GM11168 (cell line): ENCODE measurements at regions not wholly inside any gene's neighbourhood (a gene's known extent, or its start where the extent isn't known, plus 50 kb on each side); places are given as distances from the start of the nearest gene placed in this dataset.

Experiments
- in situ Hi-C: fragments of 300-500 bp; cut with MboI; formaldehyde crosslinking; loops from one replicate; pipeline ENCODE4 v1.12.0; 2022; ENCODE audit warnings: low sequenced_read_pairs; ENCODE audit not compliant: unreplicated experiment

DNA sequence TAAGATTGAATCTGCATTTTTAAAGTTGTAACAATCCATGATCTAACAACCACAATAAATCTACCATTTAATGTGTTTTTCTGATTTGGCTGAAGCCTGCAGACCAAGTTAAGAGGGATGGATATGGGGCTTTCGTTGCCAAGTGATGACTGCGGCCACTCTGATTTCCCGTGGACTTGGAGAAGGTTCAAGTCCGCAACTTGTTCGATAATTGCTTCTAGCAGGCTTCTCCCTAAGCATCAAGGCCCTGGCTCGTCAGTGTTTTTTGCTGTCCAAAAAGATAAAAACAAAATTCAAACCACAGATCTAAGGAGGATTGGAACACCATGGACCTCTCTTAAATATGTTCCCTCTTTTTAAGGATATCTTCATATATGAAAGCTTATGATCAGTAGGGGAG lies 256.6 kb downstream of the CNTN3 start:
- in situ Hi-C loops: no loop called here

DNA sequence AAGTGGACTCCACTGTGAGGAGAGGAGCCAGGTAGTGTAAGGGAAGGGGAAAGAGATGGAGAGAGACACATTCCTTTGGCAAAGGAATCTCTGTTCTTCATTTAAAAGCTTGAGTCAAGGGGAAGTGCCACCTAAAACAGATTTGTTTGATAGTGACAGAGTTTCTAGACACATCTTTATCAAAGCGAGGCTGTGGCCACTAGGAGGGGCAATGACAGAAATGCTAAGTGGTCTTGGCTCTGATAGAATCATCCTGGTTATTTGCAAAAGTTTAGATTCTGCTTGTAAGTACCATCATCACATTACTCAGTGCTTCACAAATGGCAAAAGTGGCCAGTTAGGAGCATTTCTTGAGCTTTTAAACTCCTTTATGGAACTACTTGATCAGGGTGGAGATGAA lies 261.4 kb downstream of the CNTN3 start:
- in situ Hi-C loops: no loop called here

DNA sequence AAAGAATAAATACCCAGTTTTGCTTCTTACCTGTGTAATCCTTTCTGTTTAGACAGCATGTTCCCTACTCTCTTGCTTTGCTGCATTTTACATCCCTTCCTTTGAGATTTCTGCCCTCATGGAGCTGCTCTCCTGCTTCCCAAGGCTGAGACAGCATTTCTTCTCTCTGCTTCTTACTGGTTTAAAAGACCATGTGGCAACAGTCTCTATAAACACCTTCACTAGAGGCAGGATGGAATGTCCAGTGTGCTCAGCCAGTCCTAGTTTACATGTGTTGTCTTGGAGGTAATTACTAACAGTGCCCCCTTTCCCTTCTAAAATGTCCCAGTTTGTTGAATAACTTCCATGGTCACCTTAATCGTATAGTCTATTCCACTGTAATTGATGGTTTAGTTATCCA lies 262.3 kb downstream of the CNTN3 start:
- in situ Hi-C loops: no loop called here

DNA sequence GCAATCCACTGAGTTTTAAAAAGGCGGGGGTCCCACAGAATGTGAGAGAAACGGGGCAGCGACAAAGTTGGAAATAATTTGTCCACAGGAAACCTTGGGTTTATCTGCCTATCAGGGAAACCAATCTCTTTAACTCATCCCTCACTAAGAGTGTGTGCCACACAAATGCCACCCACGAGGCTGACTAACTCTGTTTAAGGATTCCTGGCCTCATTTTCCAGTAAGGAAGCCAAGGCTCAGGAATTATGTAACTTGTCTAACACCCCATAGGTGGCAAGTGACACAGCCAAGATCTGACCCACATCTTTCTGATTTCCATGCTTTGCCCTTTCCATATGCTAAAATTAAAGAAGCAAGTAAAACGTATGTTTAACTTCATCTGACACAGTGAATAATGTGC lies 263.2 kb downstream of the CNTN3 start:
- in situ Hi-C loops: no loop called here

DNA sequence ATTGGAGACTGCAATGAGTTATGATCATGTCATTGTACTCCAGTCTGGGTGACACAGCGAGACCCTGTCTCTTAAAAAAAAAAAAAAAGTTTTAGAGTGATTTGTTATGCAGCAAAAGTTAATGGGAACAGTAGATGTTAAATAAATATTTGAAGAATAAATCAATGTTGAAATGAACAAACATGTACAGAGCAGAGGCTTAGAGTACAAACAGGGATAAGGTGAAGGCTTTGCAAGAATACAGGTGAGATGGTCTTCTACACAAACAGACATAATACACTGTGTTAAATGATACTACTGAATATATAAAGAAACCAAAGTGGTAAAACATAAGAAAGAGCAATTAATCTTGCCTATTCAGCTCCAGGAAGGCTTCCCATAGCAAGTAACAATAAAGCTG lies 265.4 kb downstream of the CNTN3 start:
- in situ Hi-C loops: no loop called here

DNA sequence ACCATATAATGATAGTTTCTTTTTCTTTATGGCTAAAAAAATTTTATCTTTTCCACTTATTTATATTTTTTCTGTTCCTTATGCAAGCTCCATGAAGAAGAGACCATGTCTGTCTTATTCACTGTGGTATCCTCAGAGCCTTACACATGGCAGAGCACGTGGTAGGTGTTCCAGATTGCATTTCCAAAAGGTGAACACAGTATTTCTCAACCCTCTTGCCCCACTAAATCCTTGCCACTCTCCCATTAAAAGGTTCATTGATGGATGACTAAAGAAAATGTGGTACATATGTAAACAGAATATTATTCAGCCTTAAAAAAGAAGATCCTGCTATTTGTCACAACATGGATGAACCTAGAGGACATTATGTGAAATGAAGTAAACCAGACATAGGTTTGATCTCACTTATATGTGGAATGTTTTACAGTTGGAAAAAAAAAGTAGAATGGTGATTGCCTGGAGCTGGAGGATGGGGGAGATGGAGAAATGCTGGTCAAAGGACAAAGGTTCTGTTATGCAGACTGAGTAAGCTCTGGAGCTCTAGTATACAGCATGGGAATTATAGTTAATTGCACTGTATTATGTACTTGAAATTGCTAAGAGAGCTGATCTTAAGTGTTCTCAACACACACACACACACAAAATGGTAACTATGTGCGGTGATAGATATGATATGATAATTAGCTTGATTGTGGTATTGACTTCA lies 266.7 kb downstream of the CNTN3 start:
- in situ Hi-C loops: no loop called here

DNA sequence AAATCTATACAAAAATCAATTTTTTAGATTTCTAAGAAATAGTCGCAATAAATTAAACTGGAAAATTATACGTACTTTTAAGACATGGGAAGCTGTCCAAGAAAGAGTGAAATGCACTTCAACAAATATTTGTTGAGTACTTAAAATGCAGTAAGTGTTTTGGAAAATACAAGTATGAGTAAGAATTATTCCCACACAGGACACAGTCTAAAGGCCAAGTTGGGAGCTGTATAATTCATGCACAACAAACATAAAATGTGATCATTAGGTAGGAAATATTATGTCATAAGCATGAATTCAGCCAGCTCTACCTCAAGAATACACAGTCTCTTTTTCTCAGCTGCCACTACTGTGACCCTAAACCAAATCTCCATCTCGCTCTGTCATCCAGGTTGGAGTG lies 267.6 kb downstream of the CNTN3 start:
- in situ Hi-C loops: no loop called here

DNA sequence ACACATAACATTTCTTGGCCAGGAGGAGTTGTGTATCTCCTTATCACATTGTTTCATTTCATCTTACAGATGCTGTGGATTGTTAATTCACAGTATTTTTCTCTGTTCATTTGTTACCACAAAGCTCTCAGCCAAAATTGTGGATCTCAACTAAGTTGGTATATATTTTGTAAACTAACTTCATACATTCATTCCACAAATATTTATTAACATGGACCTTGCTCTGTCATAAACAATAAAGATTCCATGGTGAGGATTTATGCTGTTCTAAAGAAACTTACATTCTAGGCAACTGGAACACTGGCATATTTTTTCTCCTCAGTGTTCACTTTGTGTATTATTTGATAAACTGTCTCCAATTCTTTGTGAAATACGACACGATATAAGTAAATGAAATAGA lies 268.8 kb downstream of the CNTN3 start:
- in situ Hi-C loops: no loop called here

DNA sequence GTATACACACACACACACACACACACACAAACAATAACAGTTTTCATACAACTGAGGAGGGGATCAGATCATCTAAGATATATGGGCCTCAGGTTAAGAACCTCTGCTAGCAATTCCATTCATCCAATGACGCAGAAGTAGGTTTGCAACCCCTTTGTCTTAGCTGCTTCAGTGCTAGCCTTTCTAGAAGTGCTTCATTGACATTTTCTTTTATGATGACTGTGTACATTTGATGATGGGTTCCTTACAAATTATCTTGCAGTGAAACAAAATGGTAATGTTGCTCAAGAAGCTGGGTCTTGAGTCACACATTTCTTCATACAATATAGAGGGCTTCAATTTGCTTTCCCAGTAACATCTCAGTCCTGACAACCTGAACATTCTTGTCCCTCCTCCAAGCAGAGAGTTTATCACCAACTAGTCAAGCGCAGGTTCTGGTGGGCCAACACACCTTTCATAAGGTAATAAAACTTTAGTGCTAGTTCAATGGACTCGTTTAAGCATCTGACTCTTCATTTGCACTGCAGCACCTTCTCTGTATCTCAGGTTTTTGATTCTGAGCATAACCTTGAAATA lies 269.5 kb downstream of the CNTN3 start:
- in situ Hi-C loops: no loop called here

DNA sequence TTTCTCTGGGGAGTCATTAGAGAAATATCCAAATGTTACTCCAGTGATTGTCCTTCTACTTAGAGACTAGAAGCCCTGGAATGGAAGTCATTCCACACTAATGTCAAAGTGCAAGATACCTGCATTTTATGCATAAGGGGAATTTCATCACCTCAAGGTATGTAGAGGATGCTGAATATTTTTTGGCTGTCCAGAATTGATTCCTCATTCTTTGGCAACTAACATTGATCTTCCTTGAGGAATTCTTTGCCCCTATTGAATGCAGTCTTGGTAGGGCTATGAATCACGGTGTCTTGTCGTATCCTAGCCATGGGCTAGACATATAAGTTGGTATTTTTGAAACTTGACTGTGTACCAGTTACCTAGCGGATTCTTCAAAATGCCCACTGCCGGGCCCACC lies 271.1 kb downstream of the CNTN3 start:
- in situ Hi-C loops: no loop called here

DNA sequence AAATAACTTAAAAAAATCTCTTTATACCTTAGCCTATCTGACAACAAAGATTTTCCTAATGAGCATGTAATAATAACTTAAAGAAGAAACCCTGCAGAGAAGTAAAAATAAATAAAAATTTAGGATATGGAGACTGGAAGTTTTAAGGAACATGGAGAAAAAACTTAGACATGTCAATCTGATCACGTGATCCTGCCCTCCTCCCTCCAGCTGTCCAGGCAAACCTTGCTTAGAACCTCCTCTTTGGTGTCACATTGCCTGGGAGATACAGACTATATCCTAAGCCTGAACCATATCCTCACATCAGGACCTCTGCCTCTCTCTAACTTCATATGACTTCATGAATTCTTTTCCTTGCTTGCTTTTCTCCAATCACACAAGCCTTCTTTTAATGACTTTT lies 275.5 kb downstream of the CNTN3 start:
- in situ Hi-C loops: no loop called here

DNA sequence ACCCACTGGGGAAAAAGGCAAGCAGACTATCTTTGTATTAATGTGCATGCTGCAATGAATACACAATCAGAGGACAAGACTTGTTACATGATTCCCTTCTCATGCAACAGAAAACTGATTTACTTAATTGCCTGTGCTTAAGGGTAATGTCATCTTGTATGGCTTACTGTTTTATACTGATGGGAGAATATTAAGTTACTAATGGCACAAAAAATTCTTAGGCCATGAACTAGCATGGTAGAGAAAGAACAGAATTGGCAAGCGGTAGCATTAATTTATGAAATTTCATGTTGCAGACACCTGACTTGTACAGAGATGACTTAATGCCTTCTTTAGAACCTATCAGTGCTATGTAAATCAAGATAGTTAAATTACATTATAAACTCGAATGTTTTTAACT lies 282.3 kb downstream of the CNTN3 start:
- in situ Hi-C loops: no loop called here

DNA sequence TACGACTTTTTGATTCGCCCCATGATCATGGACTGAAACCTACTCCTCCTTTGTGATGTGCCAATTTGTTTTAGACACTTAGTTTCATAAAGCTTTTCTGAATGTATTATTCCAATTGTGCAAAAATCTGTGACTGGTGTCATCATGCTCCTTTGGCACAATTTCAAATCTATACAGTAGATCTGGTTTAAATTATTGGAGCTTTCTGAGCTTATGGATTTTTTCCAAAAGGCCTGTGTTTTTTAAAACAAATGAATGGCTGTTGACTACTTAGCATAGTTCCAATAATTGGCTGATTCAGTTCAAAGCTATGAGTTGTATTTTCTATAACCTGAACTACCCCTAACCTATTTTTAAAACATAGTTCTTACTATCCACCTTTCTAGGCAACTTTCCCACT lies 282.7 kb downstream of the CNTN3 start:
- in situ Hi-C loops: no loop called here

DNA sequence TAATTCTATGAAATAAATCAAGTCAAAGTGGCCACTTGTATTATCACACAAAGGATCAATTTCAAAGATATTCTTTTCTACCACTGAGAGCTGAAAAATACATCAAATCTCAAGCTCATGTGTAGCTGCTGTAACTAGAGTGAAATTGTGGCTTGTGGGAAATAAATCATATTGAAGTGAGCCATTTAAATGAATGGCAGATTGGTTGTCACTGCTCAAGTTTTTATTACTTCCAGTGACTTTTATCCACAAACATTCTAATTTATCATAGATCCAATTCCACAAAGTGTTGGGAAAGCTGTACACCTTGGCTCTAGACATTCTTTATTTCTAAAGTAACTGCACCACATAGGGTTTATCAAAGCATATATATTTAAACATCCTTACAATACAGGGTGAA lies 285.4 kb downstream of the CNTN3 start:
- in situ Hi-C loops: no loop called here

DNA sequence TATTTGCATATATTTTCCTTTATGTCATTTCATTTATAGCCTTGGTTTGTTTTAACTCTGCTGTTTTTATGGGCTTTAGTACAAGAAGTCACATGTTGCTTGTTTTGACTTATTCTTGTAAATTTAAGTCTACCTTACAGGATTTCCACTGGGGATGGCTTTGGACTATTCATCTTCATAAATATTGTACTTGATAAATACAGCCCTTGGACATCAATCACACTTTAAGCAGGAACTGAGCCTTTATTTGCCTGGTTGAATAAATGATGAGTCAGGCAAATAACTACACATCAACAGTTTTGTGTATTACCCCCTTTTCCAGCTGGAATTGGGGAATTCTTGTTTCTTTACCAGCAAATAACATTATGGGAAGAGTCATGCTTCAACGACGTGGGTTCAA lies 286.0 kb downstream of the CNTN3 start:
- in situ Hi-C loops: no loop called here

DNA sequence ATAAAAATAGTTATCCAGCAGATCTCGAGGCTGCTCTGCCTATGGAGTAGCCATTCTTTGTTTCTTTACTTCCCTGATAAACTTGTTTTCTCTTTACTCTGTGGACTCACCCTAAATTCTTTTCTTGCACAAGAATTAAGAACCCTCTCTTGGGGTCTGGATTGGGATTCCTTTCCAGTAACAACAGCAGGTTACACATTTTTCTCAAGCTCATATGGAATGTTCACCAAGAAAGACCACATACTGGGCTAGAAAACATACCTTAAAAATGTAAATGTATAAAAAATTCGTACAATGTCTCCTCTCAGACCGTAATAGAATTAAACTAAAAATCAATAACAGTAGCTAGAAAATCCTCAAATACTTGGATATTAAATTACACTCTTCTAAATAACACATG lies 299.2 kb downstream of the CNTN3 start:
- in situ Hi-C loops: no loop called here

DNA sequence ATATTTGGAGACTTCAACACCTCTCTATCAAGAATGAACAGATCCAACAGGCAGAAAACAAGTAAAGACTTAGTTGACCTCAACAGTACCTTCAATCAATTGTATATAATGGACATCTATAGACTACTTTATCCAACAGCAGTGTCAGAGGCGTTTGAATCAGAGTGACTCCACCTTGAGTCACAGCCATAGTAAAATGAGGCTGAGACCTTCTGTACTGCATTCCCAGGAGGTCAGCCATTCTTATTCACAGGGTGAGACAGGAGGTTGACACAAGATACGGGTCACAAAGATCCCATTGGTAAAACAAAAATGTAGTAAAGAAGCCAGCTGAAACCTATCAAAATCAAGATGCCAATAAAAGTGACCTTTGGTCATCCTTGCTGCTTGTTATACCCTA lies 299.8 kb downstream of the CNTN3 start:
- in situ Hi-C loops: no loop called here

DNA sequence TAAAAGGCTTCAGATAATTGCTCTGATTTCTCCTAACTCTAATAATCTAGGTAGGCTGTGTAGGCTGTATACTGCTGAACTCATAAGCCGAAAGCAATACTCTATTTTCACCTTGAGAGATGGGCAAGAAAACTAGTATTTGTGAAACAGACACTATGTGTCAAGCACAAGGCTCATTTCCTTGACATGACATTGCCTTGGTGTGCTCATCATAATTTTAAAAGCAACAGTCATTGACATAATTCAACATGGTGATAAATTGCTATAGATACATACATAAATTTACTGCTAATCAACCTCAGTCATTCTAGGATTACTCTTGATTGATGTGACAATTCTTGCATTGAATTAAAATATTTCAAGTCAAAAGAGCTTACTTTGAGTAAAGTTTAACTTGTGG lies 304.7 kb downstream of the CNTN3 start:
- in situ Hi-C loops: no loop called here

DNA sequence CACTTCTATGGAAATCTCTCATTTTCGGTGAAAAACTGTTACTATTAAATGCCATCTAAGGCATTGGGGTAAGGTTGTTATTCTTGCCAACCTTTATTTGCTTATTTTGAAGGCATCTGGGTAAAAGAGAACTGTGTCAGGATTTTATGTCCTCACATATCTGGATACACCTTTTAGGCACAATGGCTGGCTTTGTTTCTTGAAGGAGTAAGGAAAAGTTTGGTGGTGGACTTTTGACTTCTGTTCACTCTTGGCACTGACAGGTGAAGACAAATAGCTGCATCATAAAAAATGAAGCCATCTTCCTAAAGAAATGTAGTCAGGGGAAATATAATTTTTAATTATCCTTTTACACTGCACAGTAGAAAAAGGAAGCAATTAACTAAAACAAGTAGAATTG lies 310.0 kb downstream of the CNTN3 start:
- in situ Hi-C loops: no loop called here

DNA sequence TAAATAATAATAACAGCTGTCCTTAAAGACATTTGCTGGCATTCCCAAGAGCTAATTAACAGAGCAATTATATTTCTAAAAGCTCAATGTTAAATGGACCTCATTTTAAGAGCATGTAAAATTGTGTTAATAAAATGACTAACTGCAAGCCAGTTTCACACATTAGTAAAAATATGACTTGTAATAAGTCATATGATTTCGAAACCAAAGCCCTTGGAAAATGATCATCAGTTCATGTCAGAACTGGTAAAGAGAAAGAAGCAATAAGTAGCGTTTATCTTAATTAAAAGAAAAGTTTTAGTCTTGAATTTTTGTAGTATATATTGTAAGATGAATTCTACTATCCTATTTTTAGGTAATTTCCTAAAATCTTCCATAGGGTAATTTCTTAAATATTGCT lies 310.7 kb downstream of the CNTN3 start:
- in situ Hi-C loops: no loop called here

DNA sequence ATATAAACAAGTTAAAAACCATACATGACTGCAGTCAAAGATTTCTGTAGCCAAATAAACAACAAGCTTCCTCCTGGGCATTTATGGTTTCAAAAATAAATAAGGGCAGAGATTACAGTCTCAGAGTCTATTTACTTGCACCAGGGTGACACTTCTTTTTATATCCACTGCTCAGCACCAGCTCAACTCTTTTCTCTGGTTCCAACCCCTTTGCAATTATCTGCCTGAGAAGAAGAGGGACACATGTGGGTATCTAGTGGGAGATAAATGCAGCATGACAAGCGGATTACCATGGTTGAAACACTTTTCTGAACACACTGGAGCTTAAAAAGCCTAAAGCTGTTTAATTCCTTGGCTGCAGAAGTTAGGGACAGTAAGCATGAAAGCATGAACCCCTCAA lies 311.5 kb downstream of the CNTN3 start:
- in situ Hi-C loops: no loop called here

DNA sequence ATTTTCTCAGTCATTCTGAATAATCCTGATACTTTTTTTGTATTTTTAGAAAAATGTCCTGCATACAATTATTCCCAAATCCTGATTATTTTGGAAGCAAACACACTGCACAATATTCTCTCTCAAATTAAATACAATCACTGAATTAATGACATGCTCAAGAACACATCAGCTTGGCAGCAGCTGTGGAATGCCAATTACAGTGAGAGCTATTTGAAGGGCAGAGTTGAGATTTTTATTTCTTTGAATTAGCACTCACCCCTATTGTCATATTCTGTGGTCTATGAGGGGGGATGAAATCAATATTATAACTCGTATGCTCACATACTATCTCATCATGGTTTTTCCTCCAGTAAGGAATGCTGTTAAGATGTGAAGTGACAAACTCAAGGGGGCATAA lies 312.2 kb downstream of the CNTN3 start:
- in situ Hi-C loops: no loop called here

DNA sequence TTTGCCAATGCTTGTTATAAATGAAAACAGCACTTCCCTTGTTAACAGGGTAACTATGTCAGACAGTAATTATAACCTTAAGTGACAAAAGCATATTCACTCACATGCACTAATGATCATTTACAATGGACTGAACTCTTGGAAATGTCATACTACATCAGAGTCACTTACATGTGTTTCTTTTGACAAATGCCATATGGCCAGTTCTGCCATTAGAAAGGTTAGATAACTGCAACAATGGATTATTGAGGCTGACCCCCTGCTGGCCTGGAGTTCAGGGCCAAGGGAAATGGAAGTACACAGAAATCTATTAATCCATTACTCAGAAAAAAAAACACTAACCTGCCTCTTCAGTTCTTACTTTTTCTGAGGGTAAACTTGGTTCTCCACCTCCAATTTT lies 313.4 kb downstream of the CNTN3 start:
- in situ Hi-C loops: no loop called here
